GM19455 (cell line): ENCODE measurements at regions not wholly inside any gene's neighbourhood (a gene's known extent, or its start where the extent isn't known, plus 50 kb on each side); places are given as distances from the start of the nearest gene placed in this dataset.
"Not testable (repeated sequence)": the region's sequence is repeated elsewhere in the genome, so short reads cannot be mapped to it uniquely, and the experiment has no call there.

Experiments
- ATAC-seq: cut with Tn5 transposase; IDR thresholded peaks from one replicate; pipeline ENCODE4 v1.9.1; 2021; ENCODE audit not compliant: unreplicated experiment

- ATAC-seq: no peak
These were observed 383.7 kb downstream of the CAAP1 start for GRCh38 chr9:26508897-26509296.

- ATAC-seq: no peak
These were observed 388.5 kb downstream of the CAAP1 start for GRCh38 chr9:26504057-26504456.

GRCh38 chr9:26502311-26502710, 390.3 kb downstream of the CAAP1 start:
- no peak for ATAC-seq

DNA sequence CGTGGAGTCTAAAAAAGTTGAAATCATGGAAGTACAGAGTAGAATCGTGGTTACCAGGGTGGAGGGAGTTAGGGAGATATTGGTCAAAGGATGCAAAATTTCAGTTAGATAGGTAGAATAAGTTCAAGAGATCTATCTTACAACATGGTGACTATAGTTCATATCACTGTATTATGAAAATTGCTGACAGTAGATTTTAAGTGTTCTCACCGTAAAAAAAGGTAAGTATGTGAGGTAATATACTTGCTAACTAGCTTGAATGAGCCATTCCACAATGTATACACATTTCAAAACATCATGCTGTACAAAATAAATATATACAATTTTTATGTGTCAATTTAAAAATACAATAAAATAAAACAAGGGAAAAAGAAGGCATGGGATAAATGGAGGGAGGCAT, 392.1 kb downstream of the CAAP1 start:
- ATAC-seq: no peak

DNA sequence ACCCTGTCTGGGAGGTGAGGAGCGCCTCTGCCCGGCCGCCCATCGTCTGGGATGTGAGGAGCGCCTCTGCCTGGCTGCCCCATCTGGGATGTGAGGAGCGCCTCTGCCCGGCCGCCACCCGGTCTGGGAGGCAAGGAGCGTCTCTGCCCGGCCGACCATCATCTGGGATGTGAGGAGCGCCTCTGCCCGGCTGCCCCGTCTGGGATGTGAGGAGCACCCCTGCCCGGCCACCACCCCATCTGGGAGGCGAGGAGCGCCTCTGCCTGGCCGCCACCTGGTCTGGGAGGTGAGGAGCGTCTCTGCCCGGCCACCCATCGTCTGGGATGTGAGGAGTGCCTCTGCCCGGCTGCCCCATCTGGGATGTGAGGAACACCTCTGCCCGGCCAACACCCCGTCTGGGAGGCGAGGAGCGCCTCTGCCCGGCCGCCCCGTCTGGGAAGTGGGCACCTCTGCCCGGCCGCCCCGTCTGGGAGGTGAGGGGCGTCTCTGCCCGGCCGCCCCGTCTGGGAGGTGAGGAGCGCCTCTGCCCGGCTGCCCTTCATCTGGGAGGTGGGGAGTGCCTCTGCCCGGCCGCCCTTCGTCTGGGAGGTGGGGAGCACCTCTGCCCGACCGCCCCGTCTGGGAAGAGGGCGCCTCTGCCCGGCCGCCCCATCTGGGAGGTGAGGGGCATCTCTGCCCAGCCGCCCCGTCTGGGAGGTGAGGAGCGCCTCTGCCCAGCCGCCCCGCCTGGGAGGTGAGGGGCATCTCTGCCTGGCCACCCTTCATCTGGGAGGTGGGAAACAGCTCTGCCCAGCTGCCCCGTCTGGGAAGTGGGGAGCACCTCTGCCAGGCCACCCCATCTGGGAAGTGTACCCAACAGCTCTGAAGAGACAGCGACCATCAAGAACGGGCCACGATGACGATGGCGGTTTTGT, 399.7 kb downstream of the CAAP1 start:
- not testable (repeated sequence) for ATAC-seq

- ATAC-seq: not testable (repeated sequence)
These were observed 400.5 kb downstream of the CAAP1 start for GRCh38 chr9:26491922-26492607.

DNA sequence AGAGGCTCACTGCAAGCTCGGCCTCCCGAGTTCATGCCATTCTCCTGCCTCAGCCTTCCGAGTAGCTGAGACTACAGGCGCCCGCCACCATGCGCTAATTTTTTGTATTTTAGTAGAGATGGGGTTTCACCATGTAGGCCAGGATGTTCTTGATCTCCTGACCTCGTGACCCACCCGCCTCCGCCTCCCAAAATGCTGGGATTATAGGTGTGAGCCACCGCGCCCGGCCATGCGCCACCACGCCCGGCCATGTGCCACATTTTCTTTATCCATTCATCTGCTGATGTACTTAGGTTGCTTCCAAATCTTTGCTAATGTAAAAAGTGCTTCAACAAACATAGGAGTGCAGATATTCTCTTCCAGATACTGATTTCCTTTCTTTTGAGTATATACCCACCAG, 408.6 kb downstream of the CAAP1 start:
- no peak for ATAC-seq

- ATAC-seq: no peak
These were observed 414.6 kb downstream of the CAAP1 start for GRCh38 chr9:26477963-26478362.

DNA sequence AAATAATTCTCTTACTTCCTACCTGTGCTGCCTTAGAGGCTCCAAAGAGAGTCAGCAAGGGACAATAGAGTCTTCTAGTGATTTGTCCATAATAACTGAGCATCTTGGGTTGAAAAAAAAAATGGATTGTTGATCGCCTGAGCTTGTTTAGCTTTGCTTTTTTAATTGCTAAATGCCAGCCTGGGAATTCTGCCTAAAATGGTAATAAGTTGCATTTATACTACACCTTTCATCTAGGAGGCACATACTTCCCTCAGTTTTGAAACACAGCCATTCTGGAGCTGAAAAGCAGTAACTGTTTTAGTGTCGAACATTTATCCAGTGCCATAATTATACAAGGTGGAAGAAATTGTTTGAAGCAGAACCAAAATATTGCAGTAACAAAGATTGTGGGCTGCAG, 421.3 kb downstream of the CAAP1 start:
- ATAC-seq: no peak

DNA sequence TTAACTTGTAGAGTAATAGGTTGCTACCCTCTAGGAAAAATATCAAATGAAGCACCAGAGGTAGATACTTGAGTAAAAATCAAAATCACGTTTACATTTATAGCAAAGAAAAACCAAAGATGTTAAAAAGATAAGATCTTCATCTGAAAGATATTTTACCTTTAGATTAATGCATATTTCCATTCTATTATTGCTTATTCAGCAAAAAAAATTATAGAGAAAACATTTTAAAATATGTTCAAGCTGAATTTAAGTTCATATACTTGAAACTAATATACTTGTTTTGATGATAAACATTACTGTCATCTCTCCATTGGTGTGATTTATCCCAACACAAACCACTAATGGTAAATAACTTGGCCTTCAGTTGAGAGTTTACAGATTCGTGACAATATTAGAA, 422.3 kb downstream of the CAAP1 start:
- no peak for ATAC-seq

- no peak for ATAC-seq
These were observed 428.8 kb downstream of the CAAP1 start for GRCh38 chr9:26463837-26464236.

DNA sequence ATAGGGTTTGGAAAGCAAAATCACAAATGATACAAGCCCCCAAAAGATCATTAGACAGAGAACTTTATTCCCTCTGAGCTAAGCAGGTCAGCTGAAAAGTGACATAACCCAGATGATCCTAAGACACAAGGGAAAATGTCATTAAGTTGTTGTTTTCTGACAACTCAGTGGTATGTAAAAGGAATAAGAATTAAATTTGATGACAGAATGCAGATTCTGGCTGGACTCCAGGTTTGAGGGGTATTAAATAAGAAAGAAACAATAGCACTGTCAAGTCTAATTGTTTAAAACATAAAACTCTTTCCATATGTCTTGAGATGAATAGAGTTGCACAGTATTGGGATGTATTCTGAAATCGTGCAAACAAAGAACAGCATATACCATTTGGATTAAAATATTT, 429.9 kb downstream of the CAAP1 start:
- no peak for ATAC-seq

DNA sequence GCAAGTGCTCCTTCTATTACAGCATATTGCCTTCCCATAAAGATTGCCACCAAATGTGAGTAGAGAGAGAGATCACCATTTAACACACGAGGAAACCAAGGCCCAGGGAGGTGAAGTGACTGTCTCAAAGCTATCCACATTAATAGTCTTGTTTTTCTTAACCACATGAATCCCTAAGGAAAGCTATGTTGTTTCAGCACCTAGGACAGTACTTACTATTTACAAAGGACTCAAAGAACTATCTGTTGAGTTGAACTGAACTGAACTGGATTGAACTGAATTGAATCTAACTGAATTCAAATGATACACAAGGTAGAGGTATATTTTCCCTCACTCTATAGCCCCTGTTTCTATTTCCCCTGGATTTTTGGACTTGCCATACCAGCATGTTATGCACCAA, 430.4 kb downstream of the CAAP1 start:
- no peak for ATAC-seq

- no peak for ATAC-seq
These were observed 432.0 kb downstream of the CAAP1 start for GRCh38 chr9:26460624-26461023.

DNA sequence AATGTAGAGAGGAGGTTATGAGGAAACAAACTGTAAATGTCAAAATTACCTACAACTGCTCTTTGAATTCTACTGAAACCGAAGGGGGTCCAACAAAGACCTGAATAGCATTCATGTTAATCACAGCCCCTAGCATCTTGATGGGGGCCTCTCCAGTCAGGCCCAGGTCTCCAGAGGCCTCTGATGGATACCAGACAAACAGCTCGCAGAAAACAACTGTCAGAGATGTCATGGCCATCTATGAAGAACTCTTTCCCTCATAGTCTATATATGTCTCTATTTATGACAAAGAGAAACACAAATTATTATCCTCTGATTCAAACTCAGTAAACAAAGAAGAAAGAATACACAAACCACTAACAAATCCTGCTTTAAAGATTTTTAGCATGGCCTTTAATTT, 432.6 kb downstream of the CAAP1 start:
- ATAC-seq: no peak

GRCh38 chr9:26458054-26458453, 434.5 kb downstream of the CAAP1 start:
- ATAC-seq: no peak

GRCh38 chr9:26457151-26457550, 435.5 kb downstream of the CAAP1 start:
- ATAC-seq: no peak

GRCh38 chr9:26439061-26439624, 453.5 kb downstream of the CAAP1 start:
- ATAC-seq: no peak

DNA sequence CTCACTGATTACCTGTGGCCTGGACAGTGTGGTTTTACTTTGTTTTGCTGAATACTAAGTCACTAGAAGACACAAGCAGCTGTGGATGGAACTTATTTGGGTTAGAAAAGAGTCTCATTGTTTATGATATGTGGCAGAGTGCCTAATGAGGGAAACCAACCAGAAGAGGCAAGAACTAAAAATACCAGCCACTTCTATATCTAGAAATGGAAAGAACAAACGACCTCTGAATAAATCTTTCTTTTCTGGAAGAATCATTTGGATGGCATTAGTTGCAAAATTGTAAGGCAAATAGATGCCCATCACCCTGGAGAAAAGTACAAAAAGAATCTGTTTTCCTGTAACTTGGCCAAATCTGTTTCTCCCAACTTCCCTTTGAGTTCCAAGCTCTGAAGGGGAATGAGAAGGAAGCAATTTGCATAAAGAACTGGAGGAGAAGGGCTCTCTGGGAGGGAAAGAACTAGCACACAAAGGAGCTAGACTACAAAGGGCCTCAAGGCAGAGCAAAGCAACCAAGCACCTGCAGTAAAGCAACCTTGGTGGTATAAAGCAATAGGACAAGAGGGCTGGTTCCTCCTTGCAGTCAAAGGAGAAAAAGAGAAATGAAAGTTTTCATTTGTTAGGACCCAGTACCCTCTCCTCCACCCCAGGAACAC, 455.4 kb downstream of the CAAP1 start:
- ATAC-seq: no peak

DNA sequence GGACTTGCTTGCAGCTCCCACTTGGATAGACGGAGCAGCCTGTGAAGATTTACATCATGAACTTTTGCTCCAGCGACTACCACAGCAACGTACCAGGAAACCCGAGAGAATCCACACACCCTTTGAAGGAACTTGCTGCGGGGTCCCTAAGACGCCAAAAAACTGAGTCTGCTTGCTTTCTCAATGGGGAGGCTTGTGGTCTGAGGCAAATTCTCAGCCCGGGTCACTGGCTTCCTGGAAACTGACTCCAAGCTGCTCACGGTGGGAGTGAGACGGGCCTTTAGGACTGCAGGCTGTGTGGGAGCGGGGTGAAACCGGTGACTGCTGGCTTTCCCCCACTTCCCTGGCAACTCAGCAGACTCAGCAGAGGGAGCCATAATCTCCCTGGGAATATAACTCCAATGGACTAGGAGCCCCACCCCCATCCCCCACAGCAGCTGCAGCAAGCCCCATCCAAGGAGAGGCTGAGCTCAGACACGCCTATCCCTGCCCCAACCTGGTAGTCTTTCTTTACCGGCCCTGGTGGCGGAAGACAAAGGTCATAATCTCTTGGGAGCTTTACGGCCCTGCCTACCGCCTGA, 466.0 kb downstream of the CAAP1 start:
- no peak for ATAC-seq

DNA sequence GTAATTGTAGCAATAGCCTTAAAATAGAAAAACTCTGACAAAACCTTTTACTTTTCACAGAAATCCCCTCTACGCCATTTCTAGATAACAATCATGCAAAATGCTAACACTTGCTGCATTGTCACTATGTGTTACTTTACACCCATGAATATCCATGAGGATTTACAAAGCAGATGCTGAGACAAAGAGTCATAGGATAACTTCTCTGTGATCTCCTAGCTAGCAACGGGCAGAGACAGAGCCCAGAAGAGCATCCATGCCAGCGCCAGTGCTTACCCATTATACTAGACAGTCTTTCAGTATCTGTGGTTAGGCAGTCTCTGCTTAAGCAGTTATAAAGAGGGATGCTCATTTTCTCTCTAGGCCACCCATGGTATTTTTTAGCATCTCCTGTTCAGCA, 474.1 kb downstream of the CAAP1 start:
- ATAC-seq: no peak
